T-helper 2 cell treated with Interferon-gamma antibody and Interleukin-4, amounts not matched to agents 5 μg/mL and 100 μg/mL, for 36 hours (primary cell): ENCODE measurements at regions not wholly inside any gene's neighbourhood (a gene's known extent, or its start where the extent isn't known, plus 50 kb on each side); places are given as distances from the start of the nearest gene placed in this dataset.

Source experiments
- DNase-seq: peaks from one replicate; pipeline ENCODE4 v3.0.0; 2021; ENCODE audit warnings: low spot score
- H3K27ac Mint-ChIP-seq: one replicate; pipeline ENCODE4 v1.8.0; 2021; ENCODE audit warnings: mild to moderate bottlenecking, mixed read lengths
- H3K27me3 Mint-ChIP-seq: one replicate; pipeline ENCODE4 v1.8.0; 2021; ENCODE audit warnings: low read depth, mixed read lengths
- H3K36me3 Mint-ChIP-seq: one replicate; pipeline ENCODE4 v1.8.0; 2021; ENCODE audit warnings: low read depth, mixed read lengths
- H3K4me1 Mint-ChIP-seq: one replicate; pipeline ENCODE4 v1.8.0; 2021; ENCODE audit warnings: low read depth, mixed read lengths
- H3K4me3 Mint-ChIP-seq: one replicate; pipeline ENCODE4 v1.8.0; 2022; ENCODE audit warnings: mild to moderate bottlenecking, moderate library complexity, mixed read lengths
- H3K9me3 Mint-ChIP-seq: one replicate; pipeline ENCODE4 v1.8.0; 2021; ENCODE audit warnings: mixed read lengths

GRCh38 chr2:107622741-107623310 lies 203.9 kb upstream of the RGPD4 start:
- Mint-ChIP-seq H3K27ac (no peak overlapping the region), H3K36me3 (no peaks in the 10 kb centered on the region), H3K27me3 (no peaks in the 10 kb centered on the region), H3K4me1 (no peaks in the 10 kb centered on the region), H3K9me3 (peaks cover 20% of the 10 kb centered on the region), H3K4me3 (no peak overlapping the region)
- no peak for DNase-seq

- Mint-ChIP-seq H3K4me3 (no peak overlapping the region), H3K4me1 (no peaks in the 10 kb centered on the region), H3K36me3 (no peaks in the 10 kb centered on the region), H3K27me3 (no peaks in the 10 kb centered on the region), H3K27ac (no peak overlapping the region), H3K9me3 (peaks cover 14% of the 10 kb centered on the region)
- no peak for DNase-seq
These were observed 200.7 kb upstream of the RGPD4 start for GRCh38 chr2:107625982-107626381.

- no peak overlapping the region for H3K4me3 Mint-ChIP-seq
- H3K27ac Mint-ChIP-seq: no peak overlapping the region
- no peaks in the 10 kb centered on the region for H3K36me3 Mint-ChIP-seq
- DNase-seq: no peak
- no peaks in the 10 kb centered on the region for H3K4me1 Mint-ChIP-seq
- no peaks in the 10 kb centered on the region for H3K27me3 Mint-ChIP-seq
- H3K9me3 Mint-ChIP-seq: peaks cover 19% of the 10 kb centered on the region
These were observed 199.5 kb upstream of the RGPD4 start for GRCh38 chr2:107627164-107627563.

GRCh38 chr2:107627926-107628325 lies 198.8 kb upstream of the RGPD4 start:
- no peak for DNase-seq
- H3K9me3 Mint-ChIP-seq: peaks cover 18% of the 10 kb centered on the region
- no peaks in the 10 kb centered on the region for H3K27me3 Mint-ChIP-seq
- no peaks in the 10 kb centered on the region for H3K4me1 Mint-ChIP-seq
- no peak overlapping the region for H3K27ac Mint-ChIP-seq
- H3K36me3 Mint-ChIP-seq: no peaks in the 10 kb centered on the region
- no peak overlapping the region for H3K4me3 Mint-ChIP-seq

- H3K4me3 Mint-ChIP-seq: no peak overlapping the region
- no peaks in the 10 kb centered on the region for H3K27me3 Mint-ChIP-seq
- no peak for DNase-seq
- H3K36me3 Mint-ChIP-seq: no peaks in the 10 kb centered on the region
- H3K4me1 Mint-ChIP-seq: no peaks in the 10 kb centered on the region
- H3K27ac Mint-ChIP-seq: no peak overlapping the region
- peaks cover 21% of the 10 kb centered on the region for H3K9me3 Mint-ChIP-seq
These were observed 193.0 kb upstream of the RGPD4 start for GRCh38 chr2:107633580-107634147.

- peaks cover 18% of the 10 kb centered on the region for H3K9me3 Mint-ChIP-seq
- H3K4me1 Mint-ChIP-seq: no peaks in the 10 kb centered on the region
- no peaks in the 10 kb centered on the region for H3K36me3 Mint-ChIP-seq
- H3K4me3 Mint-ChIP-seq: no peak overlapping the region
- no peak for DNase-seq
- no peak overlapping the region for H3K27ac Mint-ChIP-seq
- H3K27me3 Mint-ChIP-seq: no peaks in the 10 kb centered on the region
These were observed 192.5 kb upstream of the RGPD4 start for GRCh38 chr2:107634172-107634571.

- Mint-ChIP-seq H3K36me3 (no peaks in the 10 kb centered on the region), H3K27ac (no peak overlapping the region), H3K9me3 (peaks cover 22% of the 10 kb centered on the region), H3K4me1 (no peaks in the 10 kb centered on the region), H3K27me3 (no peaks in the 10 kb centered on the region), H3K4me3 (no peak overlapping the region)
- no peak for DNase-seq
These were observed 190.8 kb upstream of the RGPD4 start for GRCh38 chr2:107635883-107636282.

GRCh38 chr2:107645586-107645985 lies 181.1 kb upstream of the RGPD4 start:
- H3K9me3 Mint-ChIP-seq: peaks cover 33% of the 10 kb centered on the region
- H3K27me3 Mint-ChIP-seq: no peaks in the 10 kb centered on the region
- no peaks in the 10 kb centered on the region for H3K4me1 Mint-ChIP-seq
- H3K27ac Mint-ChIP-seq: no peak overlapping the region
- no peaks in the 10 kb centered on the region for H3K36me3 Mint-ChIP-seq
- no peak overlapping the region for H3K4me3 Mint-ChIP-seq
- no peak for DNase-seq

- no peak for DNase-seq
- peaks cover 30% of the 10 kb centered on the region for H3K9me3 Mint-ChIP-seq
- H3K27ac Mint-ChIP-seq: no peak overlapping the region
- no peaks in the 10 kb centered on the region for H3K36me3 Mint-ChIP-seq
- H3K4me3 Mint-ChIP-seq: no peak overlapping the region
- H3K27me3 Mint-ChIP-seq: no peaks in the 10 kb centered on the region
- no peaks in the 10 kb centered on the region for H3K4me1 Mint-ChIP-seq
These were observed 177.8 kb upstream of the RGPD4 start for GRCh38 chr2:107648781-107649404.

- Mint-ChIP-seq H3K27ac (no peak overlapping the region), H3K27me3 (no peaks in the 10 kb centered on the region), H3K9me3 (peaks cover 12% of the 10 kb centered on the region), H3K4me1 (no peaks in the 10 kb centered on the region), H3K4me3 (no peak overlapping the region), H3K36me3 (no peaks in the 10 kb centered on the region)
- no peak for DNase-seq
These were observed 169.6 kb upstream of the RGPD4 start for GRCh38 chr2:107657049-107657448.

GRCh38 chr2:107663632-107664031 lies 163.1 kb upstream of the RGPD4 start:
- no peaks in the 10 kb centered on the region for H3K27me3 Mint-ChIP-seq
- H3K27ac Mint-ChIP-seq: no peak overlapping the region
- no peaks in the 10 kb centered on the region for H3K4me1 Mint-ChIP-seq
- no peak for DNase-seq
- peaks cover 4% of the 10 kb centered on the region for H3K9me3 Mint-ChIP-seq
- no peak overlapping the region for H3K4me3 Mint-ChIP-seq
- H3K36me3 Mint-ChIP-seq: no peaks in the 10 kb centered on the region

- no peaks in the 10 kb centered on the region for H3K36me3 Mint-ChIP-seq
- DNase-seq: no peak
- peaks cover 18% of the 10 kb centered on the region for H3K9me3 Mint-ChIP-seq
- no peak overlapping the region for H3K27ac Mint-ChIP-seq
- no peaks in the 10 kb centered on the region for H3K27me3 Mint-ChIP-seq
- no peaks in the 10 kb centered on the region for H3K4me1 Mint-ChIP-seq
- no peak overlapping the region for H3K4me3 Mint-ChIP-seq
These were observed 157.4 kb upstream of the RGPD4 start for GRCh38 chr2:107669335-107669734.

- Mint-ChIP-seq H3K4me1 (no peaks in the 10 kb centered on the region), H3K9me3 (no peaks in the 10 kb centered on the region), H3K36me3 (no peaks in the 10 kb centered on the region), H3K27ac (no peak overlapping the region), H3K4me3 (no peak overlapping the region), H3K27me3 (no peaks in the 10 kb centered on the region)
- DNase-seq: no peak
These were observed 144.8 kb upstream of the RGPD4 start for GRCh38 chr2:107681936-107682335.

GRCh38 chr2:107684421-107684820 lies 142.3 kb upstream of the RGPD4 start:
- no peak overlapping the region for H3K27ac Mint-ChIP-seq

More at GRCh38 chr2:107684421-107684820, 142.3 kb upstream of the RGPD4 start:
- no peak for DNase-seq
- no peaks in the 10 kb centered on the region for H3K36me3 Mint-ChIP-seq
- no peaks in the 10 kb centered on the region for H3K9me3 Mint-ChIP-seq
- H3K4me1 Mint-ChIP-seq: no peaks in the 10 kb centered on the region
- no peaks in the 10 kb centered on the region for H3K27me3 Mint-ChIP-seq
- no peak overlapping the region for H3K4me3 Mint-ChIP-seq
